Sigmoid colon (tissue), 4 donors: ENCODE measurements at regions not wholly inside any gene's neighbourhood (a gene's known extent, or its start where the extent isn't known, plus 50 kb on each side); places are given as distances from the start of the nearest gene placed in this dataset.

Experiments
- CTCF ChIP-seq, 4 experiments: fragments of 450-650 bp in 3 of 4; fragments of 200-600 bp in 1 of 4; IDR thresholded peaks; one replicate each; pipeline ENCODE4 v1.5.1; 2016 to 2019; ENCODE audit warnings: antibody characterized with exemption in 4 of 4, mild to moderate bottlenecking in 3 of 4, moderate library complexity in 2 of 4
- EP300 ChIP-seq, 4 donors: sonication (generic); formaldehyde crosslinking; IDR thresholded peaks; one replicate each; pipeline ENCODE4 v1.6.1; 2017; ENCODE audit warnings: antibody characterized with exemption in 4 of 4
- POLR2A ChIP-seq, 2 donors: fragments of 450-650 bp; IDR thresholded peaks; one replicate each; pipeline ENCODE4 v1.6.1; 2016; ENCODE audit warnings: antibody characterized with exemption in 2 of 2, mild to moderate bottlenecking in 2 of 2, moderate library complexity in 2 of 2

GRCh38 chr9:38331141-38331540 is 61.4 kb upstream of the ALDH1B1 start:
- no peak for TF ChIP-seq CTCF (IDR thresholded peaks at IDR 0.05)
- TF ChIP-seq POLR2A (IDR thresholded peaks at IDR 0.05) = no peak
- TF ChIP-seq EP300 (IDR thresholded peaks at IDR 0.05) = no peak
